Ovary (tissue), 7 donors: ENCODE measurements at regions not wholly inside any gene's neighbourhood (a gene's known extent, or its start where the extent isn't known, plus 50 kb on each side); places are given as distances from the start of the nearest gene placed in this dataset.
"Not testable (repeated sequence)": the region's sequence is repeated elsewhere in the genome, so short reads cannot be mapped to it uniquely, and the experiment has no call there.

Experiments
- DNase-seq, 5 donors: peaks; one replicate each; pipeline ENCODE4 v3.0.0-alpha.2; 2019 to 2020
- H3K27ac ChIP-seq, 2 donors: fragments of 200-600 bp; one replicate each; pipeline versions ENCODE4 v1.5.1 to v1.8.0; 2019 to 2022
- H3K27me3 ChIP-seq: fragments of 200-600 bp; one replicate; pipeline ENCODE4 v1.8.0; 2022
- H3K36me3 ChIP-seq: fragments of 200-600 bp; sonication (generic); one replicate; pipeline ENCODE4 v1.5.1; 2019
- H3K4me1 ChIP-seq: one replicate; pipeline ENCODE4 v1.8.1; 2013; ENCODE audit warnings: mild to moderate bottlenecking, moderate library complexity; ENCODE audit not compliant: insufficient read depth
- H3K4me3 ChIP-seq: fragments of 200-600 bp; sonication (generic); one replicate; pipeline ENCODE4 v1.5.1; 2017
- H3K9me3 ChIP-seq, 2 donors: fragments of 200-600 bp in 1 of 2; sonication (generic) in 1 of 2; one replicate each; pipeline versions ENCODE4 v1.5.1 to v1.8.1; 2013 to 2019; ENCODE audit warnings: mild to moderate bottlenecking in 1 of 2, moderate library complexity in 1 of 2
- CTCF ChIP-seq, 3 donors: fragments of 450-650 bp in 2 of 3; fragments of 200-600 bp in 1 of 3; IDR thresholded peaks; one replicate each; pipeline versions ENCODE4 v1.5.1 to v1.8.0; 2016 to 2022; ENCODE audit warnings: antibody characterized with exemption in 3 of 3, mild to moderate bottlenecking in 1 of 3
- EP300 ChIP-seq: sonication (generic); formaldehyde crosslinking; IDR thresholded peaks from one replicate; pipeline ENCODE4 v1.6.1; 2017; ENCODE audit warnings: antibody characterized with exemption
- POLR2A ChIP-seq: fragments of 450-650 bp; IDR thresholded peaks from one replicate; pipeline ENCODE4 v1.6.1; 2017; ENCODE audit warnings: antibody characterized with exemption, mild to moderate bottlenecking, moderate library complexity
- WGBS, 3 donors: extraction: QIAGEN DNeasy Blood & Tissue Kit in 1 of 3; methylation state at CpG; one replicate each; pipeline versions ENCODE4 v1.1.5 to v1.1.7; 2013 to 2017; 5-methylcytosine and 5-hydroxymethylcytosine counted together
- intact Hi-C, 4 donors: fragments of 100-400 bp; cut with DNase I; formaldehyde crosslinking; loops; one replicate each; pipeline versions ENCODE4 v1.11.0 to v1.15.1; 2022 to 2023
- donor health status: DM: no; HTN: no; CAD: no; lungs with moderate emphysema.
- donor health status: DM: no; HTN: no; CAD: no.
- donor health status: Bipolar disorder and iron deficiency.
- donor health status: DM: no; HTN: no; CAD: no.
- donor health status: DM: yes; HTN: yes; CAD: no.

GRCh38 chr10:33966946-33967345, 632.5 kb upstream of the NRP1 start:
- no peak overlapping the region for H3K4me3 ChIP-seq
- no peaks in the 10 kb centered on the region for H3K27me3 ChIP-seq
- no peaks in the 10 kb centered on the region for H3K36me3 ChIP-seq
- no peak for TF ChIP-seq EP300
- WGBS, 3 donors: 96 to 97% (median 96%) methylated on average over 4 of the region's 4 CpGs
- H3K9me3 ChIP-seq: no peaks in the 10 kb centered on the region
- H3K27ac ChIP-seq: no peak overlapping the region
- no peak for DNase-seq
- intact Hi-C loops: no loop called here
- H3K4me1 ChIP-seq: no peaks in the 10 kb centered on the region

- WGBS, 3 donors: 88 to 95% (median 95%) methylated on average over 6 of the region's 6 CpGs
- H3K36me3 ChIP-seq: no peaks in the 10 kb centered on the region
- no peak overlapping the region for H3K4me3 ChIP-seq
- TF ChIP-seq POLR2A (no peak), CTCF (IDR thresholded peaks at IDR 0.05) (no peak), EP300 (no peak)
- peak in 1 of 5 donors; percentile 19 for DNase-seq
- no peaks in the 10 kb centered on the region for H3K4me1 ChIP-seq
- intact Hi-C loops: no loop called here
- H3K9me3 ChIP-seq: no peaks in the 10 kb centered on the region
- H3K27me3 ChIP-seq: no peaks in the 10 kb centered on the region
- no peak overlapping the region for H3K27ac ChIP-seq
These were observed 631.5 kb upstream of the NRP1 start for GRCh38 chr10:33965795-33966581.

- no peak overlapping the region for H3K4me3 ChIP-seq
- 85 to 95% (median 90%) methylated on average over 4 of the region's 4 CpGs for WGBS, 3 donors
These were observed 629.3 kb upstream of the NRP1 start for GRCh38 chr10:33963729-33964128.

GRCh38 chr10:33956322-33956721, 621.9 kb upstream of the NRP1 start:
- intact Hi-C loops, H3K27ac ChIP-seq, H3K36me3 ChIP-seq, H3K4me1 ChIP-seq, H3K27me3 ChIP-seq, H3K4me3 ChIP-seq, DNase-seq, H3K9me3 ChIP-seq: not testable (repeated sequence)
- WGBS, 3 donors: 91 to 95% (median 94%) methylated on average over 4 of the region's 4 CpGs

More at GRCh38 chr10:33963729-33964128, 629.3 kb upstream of the NRP1 start:
- Histone ChIP-seq H3K36me3 (no peaks in the 10 kb centered on the region), H3K4me1 (no peaks in the 10 kb centered on the region), H3K27ac (no peak overlapping the region), H3K27me3 (no peaks in the 10 kb centered on the region), H3K9me3 (no peaks in the 10 kb centered on the region)
- intact Hi-C loops: no loop called here
- no peak for DNase-seq
- no peak for TF ChIP-seq EP300
- TF ChIP-seq CTCF (IDR thresholded peaks at IDR 0.05): no peak

GRCh38 chr10:33955676-33956075, 621.2 kb upstream of the NRP1 start:
- intact Hi-C loops: no loop called here
- no peaks in the 10 kb centered on the region for H3K9me3 ChIP-seq
- no peaks in the 10 kb centered on the region for H3K36me3 ChIP-seq
- DNase-seq: no peak
- no peaks in the 10 kb centered on the region for H3K27me3 ChIP-seq
- no peaks in the 10 kb centered on the region for H3K4me1 ChIP-seq
- H3K27ac ChIP-seq: no peak overlapping the region
- H3K4me3 ChIP-seq: no peak overlapping the region
- 73 to 90% (median 85%) methylated on average over 1 of the region's 1 CpG for WGBS, 3 donors
- TF ChIP-seq POLR2A (no peak), EP300 (no peak), CTCF (IDR thresholded peaks at IDR 0.05) (no peak)
